ENCODE measurements at regions not wholly inside any gene's neighbourhood (a gene's known extent, or its start where the extent isn't known, plus 50 kb on each side); places are given as distances from the start of the nearest gene placed in this dataset.
"Not testable (repeated sequence)": the region's sequence is repeated elsewhere in the genome, so short reads cannot be mapped to it uniquely, and the experiment has no call there.

- CTCF ChIA-PET, result interaction anchor here (0.6 kb wide), 1 partner anchor 459 kb away, joined by 3 read pairs; no protein-coding TSS in a partner anchor
- Histone ChIP-seq H3K4me3 (no peak overlapping the region), H3K4me2 (no peak overlapping the region), H3K9me3 (no peaks in the 10 kb centered on the region), H3K27ac (no peak overlapping the region), H3K4me1 (peaks cover 24% of the 10 kb centered on the region)
- ATAC-seq (no peak), FAIRE-seq (no peak), DNase-seq (ENCODE audit: low read depth in 1 of 2, low spot score in 1 of 2) (no peak)
- POLR2A ChIA-PET, result interaction anchor here (0.7 kb wide), 1 partner anchor 232 kb away, joined by 3 read pairs; no protein-coding TSS in a partner anchor
- WGBS (ENCODE audit: missing lambda C conversion rate), result 99% methylated on average over 5 of the region's 5 CpGs
- no peak for TF ChIP-seq CBX2 (IDR thresholded peaks at IDR 0.05; ENCODE audit: borderline replicate concordance, low read depth)
- no peak for TF ChIP-seq ZC3H11A (IDR thresholded peaks at IDR 0.05)
- no peak for TF ChIP-seq BHLHE40 (IDR thresholded peaks at IDR 0.05; ENCODE audit: low read depth, low read length)
- TF ChIP-seq ZFP36 (IDR thresholded peaks at IDR 0.05; ENCODE audit: borderline replicate concordance, partially characterized antibody), result no peak
- no peak for TF ChIP-seq GATA3 (IDR thresholded peaks at IDR 0.05; ENCODE audit: borderline replicate concordance)
- no peak for TF ChIP-seq ESRRA (IDR thresholded peaks at IDR 0.05; ENCODE audit: borderline replicate concordance, low read length)
- no peak for TF ChIP-seq RCOR1 (IDR thresholded peaks at IDR 0.05; ENCODE audit: low read depth, low read length)
- TF ChIP-seq HOXA7 (CRISPR knock-in tag; IDR thresholded peaks at IDR 0.05), result no peak
- no peak for TF ChIP-seq TP53 (CRISPR knock-in tag; IDR thresholded peaks at IDR 0.05)
- no peak for TF ChIP-seq HES2 (IDR thresholded peaks at IDR 0.05)
- no peak for TF ChIP-seq MAFK (IDR thresholded peaks at IDR 0.05; ENCODE audit: partially characterized antibody)
- TF ChIP-seq POLR2AphosphoS2 (conservative IDR thresholded peaks at IDR 0.05; ENCODE audit: low read length), result no peak
- TF ChIP-seq RARB (CRISPR knock-in tag; IDR thresholded peaks at IDR 0.05), result no peak
- TF ChIP-seq CBX8 (IDR thresholded peaks at IDR 0.05), result no peak
These were observed 75.1 kb downstream of the HAUS1 start for GRCh38 chr18:46179306-46179705.

- no peaks in the 10 kb centered on the region for H3K9me3 ChIP-seq
- peak overlapping the region; percentile 21; the same call in 1 of the 3 replicates for H3K4me2 ChIP-seq
- no peak overlapping the region for H3K27ac ChIP-seq
- peaks cover 16% of the 10 kb centered on the region for H3K4me1 ChIP-seq
- 47% methylated on average over 3 of the region's 3 CpGs for WGBS (ENCODE audit: missing lambda C conversion rate)
- no peak overlapping the region for H3K4me3 ChIP-seq
- ATAC-seq (no peak), DNase-seq (ENCODE audit: low read depth in 1 of 2, low spot score in 1 of 2) (no peak), FAIRE-seq (no peak)
- ChIA-PET POLR2A (no interaction called here), CTCF (interaction anchor here (0.7 to 5.6 kb wide), 4 partner anchors 9 to 33 kb away, joined by 3 to 27 read pairs (median 3); a partner anchor contains a TSS)
- TF ChIP-seq EP300 (IDR thresholded peaks at IDR 0.05) (no peak), HMGXB4 (CRISPR knock-in tag; IDR thresholded peaks at IDR 0.05; ENCODE audit: borderline replicate concordance) (no peak), NPAS2 (CRISPR knock-in tag; IDR thresholded peaks at IDR 0.05; ENCODE audit: borderline replicate concordance) (no peak), RARB (CRISPR knock-in tag; IDR thresholded peaks at IDR 0.05) (no peak), SMC3 (IDR thresholded peaks at IDR 0.05) (no peak), JUN (IDR thresholded peaks at IDR 0.05) (no peak), KDM5A (IDR thresholded peaks at IDR 0.05) (no peak), TP53 (CRISPR knock-in tag; IDR thresholded peaks at IDR 0.05) (no peak), ELK1 (IDR thresholded peaks at IDR 0.05; ENCODE audit: low read depth, low read length) (no peak), MYC (IDR thresholded peaks at IDR 0.05; ENCODE audit: borderline replicate concordance, low read length) (no peak), EHF (CRISPR knock-in tag; IDR thresholded peaks at IDR 0.05) (no peak), RAD21 (conservative IDR thresholded peaks at IDR 0.05 in 1 of 2, IDR thresholded peaks at IDR 0.05 in 1 of 2) (no peak), KDM1A (IDR thresholded peaks at IDR 0.05; ENCODE audit: low read depth) (no peak), USF2 (IDR thresholded peaks at IDR 0.05) (no peak), CEBPB (IDR thresholded peaks at IDR 0.05) (no peak)
These were observed 78.6 kb downstream of the HAUS1 start for GRCh38 chr18:46182633-46183358.

- POLR2A ChIA-PET; H3K27ac ChIP-seq; ATAC-seq; DNase-seq (ENCODE audit: low read depth in 1 of 2, low spot score in 1 of 2); FAIRE-seq; H3K4me3 ChIP-seq; H3K4me2 ChIP-seq; H3K9me3 ChIP-seq: not testable (repeated sequence)
- CTCF ChIA-PET, result interaction anchor here (0.8 to 5.6 kb wide), 3 partner anchors 11 to 45 kb away, joined by 3 to 27 read pairs (median 3); a partner anchor contains a TSS
- 100% methylated on average over 9 of the region's 9 CpGs for WGBS (ENCODE audit: missing lambda C conversion rate)
- H3K4me1 ChIP-seq, result peaks cover 16% of the 10 kb centered on the region
These were observed 80.1 kb downstream of the HAUS1 start for GRCh38 chr18:46184296-46184695.

All from A549 (cell line).